22Rv1 (cell line): ENCODE measurements at regions not wholly inside any gene's neighbourhood (a gene's known extent, or its start where the extent isn't known, plus 50 kb on each side); places are given as distances from the start of the nearest gene placed in this dataset.

ENCODE experiments used
- CTCF ChIP-seq: fragments of 450-650 bp; IDR thresholded peaks from 2 replicates; pipeline ENCODE4 v1.5.1; 2017; ENCODE audit warnings: mild to moderate bottlenecking
- ZFX ChIP-seq: fragments of 450-650 bp; IDR thresholded peaks from 2 replicates; pipeline ENCODE4 v1.6.1; 2017; ENCODE audit warnings: antibody characterized with exemption, borderline replicate concordance

- TF ChIP-seq CTCF (no peak), ZFX (no peak)
These were observed 76.6 kb upstream of the ONECUT1 start for GRCh38 chr15:52866698-52867097.
